ENCODE measurements at regions not wholly inside any gene's neighbourhood (a gene's known extent, or its start where the extent isn't known, plus 50 kb on each side); places are given as distances from the start of the nearest gene placed in this dataset.

GRCh38 chr2:186910996-186911395, 62.0 kb upstream of the ZSWIM2 start:
- Mint-ChIP-seq H3K4me3 (ENCODE audit: unreplicated experiment) (no peak overlapping the region), H3K27me3 (ENCODE audit: unreplicated experiment) (no peaks in the 10 kb centered on the region), H3K27ac (ENCODE audit: unreplicated experiment) (no peak overlapping the region), H3K36me3 (ENCODE audit: unreplicated experiment) (no peaks in the 10 kb centered on the region), H3K9me3 (ENCODE audit: unreplicated experiment) (no peaks in the 10 kb centered on the region), H3K4me1 (ENCODE audit: low read depth, unreplicated experiment) (peaks cover 2% of the 10 kb centered on the region)
- no peak for TF ChIP-seq CTCF (IDR thresholded peaks at IDR 0.05; ENCODE audit: partially characterized antibody, unreplicated experiment)
- DNase-seq, result no peak

DNA sequence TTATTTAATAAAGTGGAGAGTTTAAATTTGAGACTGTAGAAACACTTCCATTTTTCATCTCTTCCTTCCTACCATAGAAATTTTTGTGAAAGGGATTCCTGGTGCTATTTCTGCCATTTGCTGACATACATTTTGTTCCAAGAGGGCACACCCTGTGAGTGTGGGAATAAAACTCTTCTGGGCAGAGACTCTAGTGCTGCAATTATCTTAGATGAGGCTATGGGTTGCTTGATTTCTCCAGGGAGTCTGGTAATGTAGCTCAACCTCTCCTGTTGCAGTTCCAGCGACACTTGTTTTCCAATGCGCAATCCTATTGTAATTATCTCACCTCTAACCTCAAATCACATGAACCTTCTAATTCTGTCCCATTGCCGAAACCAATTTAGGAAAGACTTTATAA, 60.1 kb upstream of the ZSWIM2 start:
- DNase-seq, result no peak
- no peak overlapping the region for H3K27ac Mint-ChIP-seq (ENCODE audit: unreplicated experiment)
- no peaks in the 10 kb centered on the region for H3K36me3 Mint-ChIP-seq (ENCODE audit: unreplicated experiment)

DNA sequence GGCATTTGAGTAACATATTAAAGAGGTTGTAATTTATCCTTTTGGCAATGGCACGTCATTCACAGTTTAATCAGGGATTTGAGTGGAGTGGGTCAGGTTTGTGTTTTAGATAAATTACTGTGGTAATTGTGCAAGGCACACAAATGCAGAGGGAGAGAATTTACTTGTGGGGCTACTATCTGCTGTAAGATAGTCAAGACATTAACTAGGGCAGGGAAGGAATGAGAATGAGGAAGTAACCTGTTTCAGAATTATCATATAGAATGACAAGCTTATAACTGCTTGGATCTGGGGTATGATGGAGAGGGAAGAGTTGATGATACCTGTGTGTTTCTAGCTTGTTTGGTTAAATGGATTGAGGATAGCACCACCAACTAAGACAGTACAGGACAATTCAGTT, 58.9 kb upstream of the ZSWIM2 start:
- H3K27ac Mint-ChIP-seq (ENCODE audit: unreplicated experiment), result no peak overlapping the region
- TF ChIP-seq CTCF (IDR thresholded peaks at IDR 0.05; ENCODE audit: partially characterized antibody, unreplicated experiment), result no peak
- no peaks in the 10 kb centered on the region for H3K27me3 Mint-ChIP-seq (ENCODE audit: unreplicated experiment)
- no peak for DNase-seq
- H3K4me1 Mint-ChIP-seq (ENCODE audit: low read depth, unreplicated experiment), result peaks cover 2% of the 10 kb centered on the region
- H3K4me3 Mint-ChIP-seq (ENCODE audit: unreplicated experiment), result no peak overlapping the region
- H3K36me3 Mint-ChIP-seq (ENCODE audit: unreplicated experiment), result no peaks in the 10 kb centered on the region
- H3K9me3 Mint-ChIP-seq (ENCODE audit: unreplicated experiment), result no peaks in the 10 kb centered on the region

More for the DNA sequence above, 60.1 kb upstream of the ZSWIM2 start:
- no peak for TF ChIP-seq CTCF (IDR thresholded peaks at IDR 0.05; ENCODE audit: partially characterized antibody, unreplicated experiment)
- no peaks in the 10 kb centered on the region for H3K9me3 Mint-ChIP-seq (ENCODE audit: unreplicated experiment)
- peaks cover 2% of the 10 kb centered on the region for H3K4me1 Mint-ChIP-seq (ENCODE audit: low read depth, unreplicated experiment)
- no peaks in the 10 kb centered on the region for H3K27me3 Mint-ChIP-seq (ENCODE audit: unreplicated experiment)
- H3K4me3 Mint-ChIP-seq (ENCODE audit: unreplicated experiment), result no peak overlapping the region

DNA sequence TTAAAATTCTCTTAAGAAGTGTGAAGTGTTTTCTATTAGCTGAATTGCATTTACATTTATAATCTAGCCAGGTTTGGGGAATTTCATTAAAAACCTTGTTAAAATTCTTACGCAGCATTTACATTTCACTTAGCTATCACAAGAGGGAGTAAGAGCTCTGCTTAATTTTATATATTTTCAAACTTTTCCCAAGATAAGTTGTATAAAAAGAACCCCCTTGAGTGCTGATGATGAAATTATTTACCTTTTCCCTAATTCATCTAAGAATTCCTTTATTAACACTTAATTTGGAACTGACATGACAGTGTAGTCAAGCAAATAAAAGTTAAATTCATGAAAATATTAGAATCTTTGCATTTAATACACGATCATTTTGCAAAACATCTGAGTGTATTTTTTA, 54.2 kb upstream of the ZSWIM2 start:
- Mint-ChIP-seq H3K9me3 (ENCODE audit: unreplicated experiment) (peaks cover 4% of the 10 kb centered on the region), H3K27ac (ENCODE audit: unreplicated experiment) (no peak overlapping the region), H3K36me3 (ENCODE audit: unreplicated experiment) (peaks cover 10% of the 10 kb centered on the region), H3K4me1 (ENCODE audit: low read depth, unreplicated experiment) (no peaks in the 10 kb centered on the region), H3K27me3 (ENCODE audit: unreplicated experiment) (no peaks in the 10 kb centered on the region), H3K4me3 (ENCODE audit: unreplicated experiment) (no peak overlapping the region)
- no peak for DNase-seq
- TF ChIP-seq CTCF (IDR thresholded peaks at IDR 0.05; ENCODE audit: partially characterized antibody, unreplicated experiment), result no peak
